Tibial nerve (tissue), 4 donors: ENCODE measurements at regions not wholly inside any gene's neighbourhood (a gene's known extent, or its start where the extent isn't known, plus 50 kb on each side); places are given as distances from the start of the nearest gene placed in this dataset.

Experiments used
- CTCF ChIP-seq, 5 experiments: fragments of 200-600 bp in 3 of 5; fragments of 450-650 bp in 2 of 5; sonication (generic) in 3 of 5; IDR thresholded peaks; one replicate each; pipeline ENCODE4 v1.5.1; 2016 to 2019; ENCODE audit warnings: antibody characterized with exemption in 5 of 5, mild to moderate bottlenecking in 3 of 5, moderate library complexity in 2 of 5
- EP300 ChIP-seq, 2 donors: sonication (generic); formaldehyde crosslinking; IDR thresholded peaks; one replicate each; pipeline ENCODE4 v1.6.1; 2017; ENCODE audit warnings: antibody characterized with exemption in 2 of 2, mild to moderate bottlenecking in 1 of 2
- POLR2A ChIP-seq, 2 donors: fragments of 450-650 bp; IDR thresholded peaks; one replicate each; pipeline ENCODE4 v1.6.1; 2017; ENCODE audit warnings: antibody characterized with exemption in 2 of 2, mild to moderate bottlenecking in 2 of 2, moderate library complexity in 2 of 2

GRCh38 chr2:7811073-7811472 lies 870.8 kb upstream of the ID2 start:
- TF ChIP-seq CTCF (IDR thresholded peaks at IDR 0.05) (no peak), EP300 (IDR thresholded peaks at IDR 0.05) (no peak), POLR2A (IDR thresholded peaks at IDR 0.05) (no peak)
